HG03432 (cell line): ENCODE measurements at regions not wholly inside any gene's neighbourhood (a gene's known extent, or its start where the extent isn't known, plus 50 kb on each side); places are given as distances from the start of the nearest gene placed in this dataset.
A peak's percentile ranks its signal among the peaks of the same experiment; 100 is the strongest.
"Not testable (repeated sequence)": the region's sequence is repeated elsewhere in the genome, so short reads cannot be mapped to it uniquely, and the experiment has no call there.

Experiments
- ATAC-seq: cut with Tn5 transposase; IDR thresholded peaks from one replicate; pipeline ENCODE4 v1.9.1; 2021; ENCODE audit warnings: mild to moderate bottlenecking, moderate library complexity; ENCODE audit not compliant: unreplicated experiment

DNA sequence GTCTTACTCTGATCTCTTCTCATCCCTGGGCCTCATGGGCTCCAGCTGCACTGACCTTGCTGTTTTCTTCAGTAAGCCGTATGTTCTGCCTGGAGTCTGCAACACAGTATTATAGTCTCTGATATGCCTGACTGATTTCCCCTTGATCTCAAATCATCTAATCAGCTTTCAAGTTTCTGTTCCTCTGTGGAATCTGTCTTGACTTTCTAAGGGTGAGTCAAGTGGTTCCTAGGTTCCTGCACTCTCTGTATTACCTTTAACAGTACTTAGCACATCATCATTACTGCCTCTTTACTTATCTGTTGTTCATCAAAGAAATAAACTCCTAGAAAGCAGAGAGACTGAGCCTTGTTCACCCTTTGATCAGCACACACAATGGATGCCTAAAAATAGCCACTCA is 350.7 kb downstream of the LMO7 start:
- ATAC-seq, result peak; percentile 99

DNA sequence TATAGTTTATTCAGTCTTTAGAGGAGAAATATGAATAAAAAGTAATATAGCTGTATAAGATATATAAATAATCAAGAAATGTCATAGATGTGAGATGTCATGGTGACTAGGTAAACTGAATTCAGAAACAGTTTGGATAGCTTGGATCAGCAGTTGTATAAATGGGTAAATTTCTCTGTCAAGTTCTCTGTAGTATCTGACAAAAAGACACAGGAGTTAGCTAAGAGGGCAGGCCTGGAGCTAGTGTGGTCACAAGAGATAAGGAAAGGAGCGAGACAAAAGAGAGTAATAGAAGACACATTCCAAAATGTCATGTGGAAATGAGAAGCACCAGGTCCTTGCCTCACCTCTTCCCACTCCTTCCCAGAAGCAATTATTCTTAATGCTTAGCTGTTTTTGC is 349.0 kb downstream of the LMO7 start:
- ATAC-seq, result no peak

DNA sequence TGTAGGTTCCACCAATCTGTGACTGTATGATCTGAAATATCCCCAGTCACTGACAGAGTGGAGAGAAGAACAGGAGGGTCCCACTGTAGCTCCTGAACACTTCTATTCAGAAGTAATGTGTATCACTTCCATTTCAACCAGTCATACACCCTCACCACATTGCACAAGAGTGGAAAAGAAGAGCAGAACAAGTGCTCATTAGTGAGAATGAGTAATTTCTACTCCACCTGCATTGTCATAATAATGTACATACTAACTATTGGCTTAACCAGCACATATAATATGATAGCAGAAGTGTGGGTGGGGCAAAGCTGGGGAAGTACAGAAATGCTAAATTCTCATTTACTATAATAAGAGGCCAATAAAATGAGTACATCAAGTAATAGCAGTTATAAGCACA is 342.7 kb downstream of the LMO7 start:
- ATAC-seq, result no peak

DNA sequence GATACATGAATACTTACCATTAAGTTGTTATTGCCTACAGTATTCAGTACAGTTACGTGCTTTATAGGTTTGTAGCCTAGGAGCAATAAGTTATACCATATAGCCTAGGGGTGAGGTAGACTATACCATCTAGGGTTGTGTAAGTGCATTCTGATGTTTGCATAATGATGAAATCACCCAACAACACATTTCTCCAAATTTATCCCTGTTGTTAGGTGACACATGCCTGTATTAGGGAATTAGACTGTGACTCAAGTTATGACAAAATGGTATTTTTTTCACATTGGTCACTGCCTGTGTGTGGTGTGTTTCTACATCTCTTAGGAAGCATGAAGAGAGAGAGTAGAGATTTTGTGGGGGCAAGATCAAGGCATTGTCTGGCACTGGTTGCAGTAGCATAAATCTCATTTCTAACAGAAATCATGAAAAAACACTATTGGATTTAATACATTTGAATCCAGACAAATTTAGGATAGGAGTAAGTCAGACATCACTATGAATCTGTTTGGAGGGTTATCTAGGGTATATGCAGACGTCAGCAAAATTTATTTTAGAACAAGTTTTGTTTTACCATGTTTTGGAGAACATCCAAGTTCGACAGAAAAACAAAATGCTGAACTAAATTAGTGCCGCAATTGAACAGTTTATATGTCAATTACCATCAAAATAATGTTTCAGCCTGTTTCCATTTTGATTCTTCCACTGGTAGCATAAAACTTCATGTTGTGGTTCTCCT is 332.1 kb downstream of the LMO7 start:
- ATAC-seq, result no peak

DNA sequence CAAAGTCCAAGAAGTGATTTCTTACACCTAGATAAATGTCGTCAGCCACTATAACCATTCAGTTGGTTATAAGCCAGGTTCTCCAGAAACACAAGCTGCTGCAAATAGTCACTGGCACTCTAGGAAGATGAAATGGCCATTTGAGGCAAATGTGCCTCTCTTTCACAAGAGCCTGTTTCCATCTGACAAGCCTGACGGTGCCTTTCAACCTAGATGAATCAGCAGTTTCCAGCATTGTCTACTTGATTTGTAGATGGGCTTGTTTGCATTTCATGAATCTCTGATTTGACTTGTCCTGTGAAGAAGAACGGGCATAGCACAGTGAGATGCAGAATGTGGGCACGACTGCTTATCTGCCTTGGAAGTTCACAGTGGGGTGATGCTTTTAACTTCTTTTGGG is 327.2 kb downstream of the LMO7 start:
- ATAC-seq, result no peak

DNA sequence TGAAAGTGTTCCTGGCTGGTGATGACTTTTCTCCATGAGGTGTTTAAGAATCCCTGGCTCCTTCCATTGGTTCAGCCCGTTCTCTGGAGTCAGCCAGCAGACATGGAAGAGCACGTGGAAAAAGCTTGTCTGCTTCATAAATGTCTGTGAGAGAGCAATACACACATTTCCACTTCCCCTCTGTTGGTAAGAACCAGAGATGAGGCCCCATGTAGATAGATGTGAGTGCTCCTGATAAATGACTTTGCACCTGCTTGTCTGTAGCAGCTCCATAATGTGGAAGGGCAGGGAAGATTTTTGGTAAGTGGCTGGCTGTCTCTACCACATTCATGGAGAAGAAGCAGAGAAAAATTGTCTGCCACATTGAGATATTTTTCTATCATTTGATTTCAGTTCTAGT is 325.8 kb downstream of the LMO7 start:
- no peak for ATAC-seq

DNA sequence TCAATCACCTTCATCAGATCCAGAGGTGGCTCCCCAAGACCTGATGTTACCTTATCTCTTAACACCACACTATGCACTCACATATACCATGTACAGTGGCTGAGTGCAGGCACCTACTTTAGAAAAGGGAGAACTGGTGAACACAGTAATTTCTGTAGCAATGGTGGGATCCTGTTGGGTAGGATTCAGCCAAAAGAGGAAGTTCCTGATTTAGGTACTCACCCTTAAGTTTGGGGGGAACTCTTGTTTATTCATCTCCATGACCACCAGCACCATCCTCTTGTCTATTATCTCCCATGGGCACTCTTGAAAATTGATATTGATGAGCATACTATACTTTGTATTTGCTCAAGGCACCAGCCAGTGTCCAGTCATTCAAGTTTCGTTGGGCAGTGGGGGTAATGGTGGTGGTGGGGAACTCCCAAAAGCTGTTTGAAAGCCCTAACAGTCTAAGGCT is 324.4 kb downstream of the LMO7 start:
- peak; percentile 95 for ATAC-seq

DNA sequence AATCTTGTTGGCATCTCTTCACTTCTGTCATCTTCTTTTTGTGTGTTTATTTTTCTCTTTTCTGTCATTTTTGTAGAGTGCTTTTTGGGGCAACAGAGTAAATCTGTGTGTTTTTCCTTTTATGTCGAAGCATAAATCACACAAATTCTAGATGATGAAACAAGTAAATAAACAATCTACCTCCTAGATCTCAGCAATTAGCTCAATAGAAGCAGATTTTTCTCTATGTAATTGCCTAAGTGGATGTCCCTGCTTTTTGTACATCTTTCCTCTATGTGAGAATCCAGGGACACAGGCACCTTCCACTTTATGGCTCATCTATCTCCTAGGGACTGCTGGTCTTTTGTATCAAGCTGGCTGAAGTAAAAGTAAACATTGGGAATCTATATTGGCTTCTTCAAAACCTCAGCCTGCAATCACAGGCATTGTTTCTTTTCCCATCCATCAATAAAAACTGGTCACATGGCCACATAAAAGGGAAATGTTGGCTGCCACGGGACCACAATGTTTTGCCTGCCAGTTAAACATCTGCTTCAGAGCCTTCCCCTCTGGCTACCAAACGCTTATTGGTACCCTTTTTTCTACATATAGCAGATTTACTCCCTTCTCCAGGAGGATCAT is 323.8 kb downstream of the LMO7 start:
- peak; percentile 13 for ATAC-seq

DNA sequence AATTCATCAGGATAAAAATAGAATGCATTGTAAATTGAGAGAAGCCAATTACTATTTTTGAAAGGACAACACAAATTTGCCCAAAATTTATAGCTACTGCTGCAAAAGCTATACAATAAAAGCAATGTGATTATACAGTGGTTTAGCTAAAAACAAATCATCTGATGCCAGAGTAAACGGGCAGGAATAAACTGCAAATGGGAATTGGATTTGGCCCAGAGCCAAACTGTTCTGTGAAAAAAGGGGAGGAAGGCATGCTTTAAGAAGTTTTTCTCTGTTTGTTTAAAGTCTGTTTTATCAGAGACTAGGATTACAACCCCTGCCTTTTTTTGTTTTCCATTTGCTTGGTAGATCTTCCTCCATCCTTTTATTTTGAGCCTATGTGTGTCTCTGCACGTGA is 317.5 kb downstream of the LMO7 start:
- ATAC-seq, result not testable (repeated sequence)

DNA sequence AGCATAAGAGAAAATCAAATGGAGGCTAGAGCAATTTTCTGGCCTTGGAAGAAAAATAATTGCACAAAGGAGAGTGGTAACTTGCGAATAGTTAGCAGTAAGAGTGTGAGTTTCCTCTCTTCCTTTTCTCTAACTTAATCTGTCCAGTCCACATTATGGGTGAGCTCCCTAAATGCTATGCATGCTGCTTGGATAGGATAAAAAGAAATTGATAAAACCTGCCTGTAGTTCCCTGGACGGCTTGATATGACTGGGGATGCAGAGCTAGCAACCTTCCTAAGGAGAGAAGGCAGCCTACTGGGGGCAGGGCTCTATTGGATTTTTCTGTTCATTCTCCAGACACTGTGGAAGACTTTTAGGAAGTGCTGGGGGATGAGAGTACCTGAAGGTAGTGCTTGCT is 311.3 kb downstream of the LMO7 start:
- ATAC-seq, result no peak

DNA sequence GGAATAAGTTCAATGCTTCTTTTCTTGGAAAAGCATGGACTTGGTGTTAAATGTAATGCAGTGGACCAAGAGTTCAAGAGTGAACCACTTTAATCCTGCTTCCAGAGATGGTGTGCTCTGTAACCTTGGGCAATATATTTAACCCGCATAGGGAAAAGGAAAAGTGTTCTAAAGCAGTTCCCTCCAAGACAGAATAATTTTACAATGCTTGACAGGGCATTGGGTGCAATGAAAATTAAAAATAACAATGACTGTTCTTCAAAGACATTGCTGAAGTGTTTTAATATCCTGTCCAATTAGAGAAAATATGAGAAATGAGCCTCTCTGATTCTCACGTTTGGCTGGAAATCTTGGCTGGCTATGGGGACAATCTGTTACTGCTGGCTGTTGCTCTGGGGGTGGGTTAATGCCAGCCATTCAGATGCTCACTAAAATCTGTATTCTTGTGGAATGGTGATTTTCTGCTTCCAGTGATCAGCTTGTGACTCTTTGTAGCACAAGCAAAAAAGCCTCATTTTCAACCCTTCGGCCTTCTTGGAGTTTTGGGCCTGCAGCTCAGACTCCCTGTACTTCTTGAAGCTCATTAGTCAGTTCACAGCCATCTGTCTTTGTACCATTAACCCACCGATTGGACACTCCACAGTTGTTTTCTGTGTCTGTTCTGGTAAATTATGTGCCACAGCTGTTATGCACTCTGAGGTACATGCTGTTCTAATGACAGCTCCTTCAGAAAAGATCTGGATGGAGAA is 310.6 kb downstream of the LMO7 start:
- no peak for ATAC-seq

DNA sequence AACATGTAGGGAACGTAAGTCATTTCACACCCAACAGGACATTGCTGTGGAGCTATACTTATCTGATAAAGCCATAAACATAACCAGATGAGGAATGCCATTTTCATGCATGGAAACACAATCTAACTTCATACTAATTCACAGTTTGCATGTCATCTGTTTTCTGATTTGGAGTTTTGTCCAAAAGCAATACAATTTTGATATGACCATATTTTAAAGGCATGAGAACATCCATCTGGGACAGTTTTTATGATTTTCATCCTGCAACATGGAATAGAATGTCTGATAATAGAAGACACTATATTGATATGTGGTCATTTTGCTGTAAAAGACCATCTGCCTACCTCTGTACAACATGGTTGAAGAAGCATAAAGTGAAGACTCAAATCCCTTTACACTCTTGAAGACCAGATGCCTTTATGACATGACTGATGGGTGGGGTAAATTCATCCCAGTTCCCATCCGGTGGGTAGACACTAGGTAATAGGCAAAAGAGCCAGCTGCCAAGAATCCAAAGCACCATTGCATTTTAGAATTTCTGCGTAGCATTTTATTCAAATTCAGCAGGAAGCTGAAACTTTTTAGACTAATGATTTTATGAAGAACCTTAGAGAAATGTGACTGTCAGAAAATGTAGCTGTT is 309.8 kb downstream of the LMO7 start:
- ATAC-seq, result no peak

DNA sequence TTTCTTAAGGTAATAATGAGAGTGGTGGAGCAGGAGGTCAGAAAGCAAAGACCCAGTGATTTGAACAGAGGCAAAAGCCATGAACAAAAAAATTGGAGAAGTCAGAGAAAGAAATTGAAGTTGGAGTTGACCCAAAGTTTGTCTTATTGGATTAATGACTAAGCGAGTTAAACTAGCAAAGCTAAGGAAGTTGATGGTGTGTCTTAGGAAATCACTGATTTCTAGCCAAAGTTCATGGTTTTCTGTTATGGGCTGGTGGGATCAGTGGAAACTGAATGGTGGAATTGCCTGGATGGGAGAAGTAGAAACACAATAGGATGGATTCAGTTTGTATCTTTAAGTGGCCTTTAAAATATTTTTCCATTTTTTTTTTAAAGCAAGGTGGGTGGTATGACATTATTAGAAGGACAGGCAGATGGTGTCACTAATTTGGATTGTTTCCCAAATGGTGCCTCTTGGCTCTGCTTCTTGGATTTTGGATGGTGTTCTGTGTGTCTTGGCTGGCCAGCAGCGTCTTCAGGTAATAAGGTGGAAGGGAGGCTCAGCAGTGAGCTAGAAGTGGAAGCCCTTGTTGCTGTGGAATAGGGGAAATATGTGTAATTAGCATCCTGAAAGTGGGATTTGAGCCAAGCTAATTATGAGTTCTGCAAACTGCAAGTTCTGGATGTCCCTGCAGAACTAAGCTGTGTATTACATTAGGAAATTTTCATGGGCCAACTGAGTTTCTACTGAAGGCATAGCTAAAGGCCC is 302.9 kb downstream of the LMO7 start:
- ATAC-seq, result no peak

DNA sequence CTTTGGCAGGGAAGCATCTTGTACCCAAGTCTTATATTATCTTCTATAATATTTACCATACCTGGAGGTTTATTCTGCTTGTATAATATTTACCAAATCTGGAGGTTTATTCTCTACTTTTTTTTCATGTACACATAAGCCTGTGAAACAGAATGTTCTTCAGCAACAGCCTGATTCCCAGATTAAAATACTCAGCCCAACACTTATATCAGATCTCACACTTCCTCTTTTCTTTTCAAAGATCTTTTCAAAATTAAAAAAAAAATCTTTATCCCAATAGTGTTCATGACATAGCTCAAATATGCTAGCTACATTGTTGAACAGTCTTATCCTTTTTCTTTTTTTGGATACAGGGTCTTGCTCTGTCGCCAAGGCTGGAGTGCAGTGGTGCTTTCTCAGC is 300.7 kb downstream of the LMO7 start:
- ATAC-seq, result no peak

DNA sequence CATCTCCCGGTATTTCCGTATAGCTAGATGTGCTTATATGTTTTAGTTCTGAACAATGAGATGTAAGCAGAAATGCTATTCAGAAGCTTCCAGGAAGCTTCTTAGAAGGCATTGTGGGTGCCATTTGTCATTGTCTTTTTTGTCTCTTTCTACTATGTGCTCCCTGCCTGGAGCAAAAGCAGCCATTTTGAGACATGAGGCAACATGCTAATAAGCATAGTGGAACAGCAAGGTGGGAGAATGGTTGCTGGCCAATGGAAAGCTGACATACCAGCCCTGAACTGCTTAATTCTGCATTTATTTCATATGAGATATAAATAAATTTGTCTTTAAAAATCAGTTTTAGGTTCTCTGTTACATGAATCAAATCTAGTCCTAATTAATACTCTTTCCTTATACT is 299.7 kb downstream of the LMO7 start:
- no peak for ATAC-seq

DNA sequence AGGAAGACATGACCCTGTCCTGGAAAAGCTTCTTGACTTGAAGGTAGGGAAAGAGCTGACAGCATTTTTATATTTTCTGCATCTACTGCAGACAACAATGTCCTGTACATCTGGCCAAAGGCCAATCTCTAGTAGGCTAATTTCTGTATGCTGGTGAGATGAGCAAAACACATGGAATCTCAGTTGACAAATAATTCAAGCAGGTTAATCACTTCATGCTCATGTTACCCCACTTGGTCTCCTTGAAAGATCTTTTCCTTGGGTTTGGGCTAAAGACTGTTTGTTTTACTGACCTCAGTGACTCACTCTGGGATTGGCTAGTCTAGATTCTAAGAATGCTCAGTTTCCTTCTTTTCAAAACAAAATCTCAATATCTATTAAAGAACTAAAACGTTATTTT is 298.8 kb downstream of the LMO7 start:
- no peak for ATAC-seq

DNA sequence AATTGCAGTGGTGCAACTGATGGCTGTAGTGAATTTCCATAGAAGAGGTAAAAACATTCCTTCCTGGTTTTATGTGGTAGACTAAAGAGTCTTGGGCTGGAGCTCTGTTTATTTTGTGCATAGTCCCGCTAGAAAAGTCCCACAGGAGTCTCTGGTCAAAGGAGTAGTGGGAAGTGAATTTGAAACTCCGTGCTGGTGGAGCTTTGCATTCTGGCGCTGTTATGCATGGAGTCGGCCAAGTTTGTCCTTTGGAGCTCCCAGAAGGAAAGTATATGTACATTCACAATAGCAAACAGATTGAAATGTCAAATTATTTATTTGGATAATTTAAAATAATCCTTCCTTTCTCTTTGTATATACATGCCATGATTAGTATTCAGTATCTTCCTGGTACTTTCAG is 296.5 kb downstream of the LMO7 start:
- ATAC-seq, result no peak

DNA sequence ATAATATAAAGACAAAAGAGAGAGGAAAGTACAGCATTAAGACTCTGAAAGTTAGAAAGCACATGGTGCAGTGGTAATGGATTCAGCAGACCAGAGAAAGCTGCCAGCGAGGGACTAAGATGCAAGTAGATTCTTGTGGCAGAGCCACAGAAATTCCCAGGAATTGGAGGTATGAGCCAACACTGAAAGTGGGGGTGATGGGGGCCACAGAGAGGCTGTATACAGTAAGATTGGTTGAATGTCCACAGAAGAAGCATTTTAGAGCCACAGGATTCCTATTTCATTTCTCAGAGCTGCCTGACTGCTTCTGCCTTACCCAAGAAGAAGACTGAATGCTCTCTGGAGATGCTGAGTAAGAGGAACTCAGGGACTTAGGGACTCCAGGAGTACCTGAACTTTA is 295.0 kb downstream of the LMO7 start:
- no peak for ATAC-seq

DNA sequence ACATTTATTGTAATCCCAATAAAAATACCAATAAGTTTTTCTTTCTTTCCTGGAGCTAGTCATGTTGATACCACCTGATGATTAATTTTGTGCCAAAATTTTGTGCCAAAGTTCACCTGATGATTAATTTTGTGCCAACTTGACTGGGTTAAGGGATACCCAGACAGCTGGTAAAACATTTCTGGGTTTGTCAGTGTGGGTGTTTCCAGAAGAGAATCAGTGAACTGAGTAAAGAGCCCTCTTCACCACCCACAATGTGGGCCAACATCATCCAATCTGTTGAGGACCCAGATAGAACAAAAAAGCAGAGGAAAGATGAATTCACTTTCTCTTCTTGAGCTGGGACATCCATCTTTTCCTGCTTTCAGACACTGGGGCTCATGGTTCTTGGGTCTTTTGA is 292.9 kb downstream of the LMO7 start:
- no peak for ATAC-seq

DNA sequence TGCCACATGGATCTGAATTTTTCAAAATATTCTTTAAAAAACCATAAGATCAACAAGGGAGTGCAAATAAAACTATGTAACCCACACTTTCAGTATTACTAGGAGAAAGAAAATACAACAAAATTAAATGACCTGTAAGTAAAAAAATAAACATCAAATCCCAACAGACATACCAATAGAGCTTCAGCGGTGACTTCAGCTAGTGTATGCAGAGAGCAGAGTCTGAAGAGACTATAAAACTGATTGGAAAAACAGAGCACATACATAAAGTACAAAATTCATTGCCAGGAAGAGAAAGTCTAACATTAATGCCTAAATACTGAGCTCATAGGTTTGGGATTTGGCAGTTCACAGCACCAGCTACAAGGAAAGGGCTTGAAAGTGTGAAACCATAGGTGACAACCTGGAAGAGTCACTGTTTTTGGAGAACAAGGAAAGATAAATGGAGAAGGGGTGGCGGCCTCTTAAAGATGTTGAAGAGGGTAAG is 291.1 kb downstream of the LMO7 start:
- no peak for ATAC-seq

DNA sequence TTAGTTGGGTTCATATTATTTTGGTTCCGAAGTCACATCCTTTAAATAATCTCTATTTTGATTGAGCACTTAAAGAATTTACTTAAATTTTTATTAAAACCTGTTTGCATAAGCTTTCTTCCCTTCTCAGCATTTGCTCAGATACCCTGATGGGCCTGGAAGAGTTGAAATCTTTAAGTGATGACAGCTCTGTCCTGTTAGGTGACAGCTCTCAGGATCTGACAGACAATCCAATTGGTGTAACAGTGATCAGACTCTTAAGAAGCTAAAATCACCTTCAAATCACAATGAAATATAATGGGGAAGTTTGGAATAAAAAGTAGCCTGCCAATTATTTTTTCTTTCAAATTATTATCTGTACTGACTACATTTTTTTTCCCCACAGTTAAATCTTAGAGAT is 284.4 kb downstream of the LMO7 start:
- ATAC-seq, result no peak
